ENCODE measurements at regions not wholly inside any gene's neighbourhood (a gene's known extent, or its start where the extent isn't known, plus 50 kb on each side); places are given as distances from the start of the nearest gene placed in this dataset.
"Not testable (repeated sequence)": the region's sequence is repeated elsewhere in the genome, so short reads cannot be mapped to it uniquely, and the experiment has no call there.

- no peak overlapping the region for H3K4me3 ChIP-seq (ENCODE audit: low read depth, low read length)
- TF ChIP-seq CTCF (IDR thresholded peaks at IDR 0.05; ENCODE audit: borderline replicate concordance, insufficient read depth, low read depth, low read length) = no peak
Measured at GRCh38 chr16:64345142-64345541, 776.7 kb downstream of the CDH11 start.

- H3K4me3 ChIP-seq (ENCODE audit: low read depth, low read length) = not testable (repeated sequence)
Measured at GRCh38 chr16:64343820-64344443, 777.9 kb downstream of the CDH11 start.

GRCh38 chr16:64343061-64343819 lies 778.6 kb downstream of the CDH11 start:
- no peak for TF ChIP-seq CTCF (IDR thresholded peaks at IDR 0.05; ENCODE audit: borderline replicate concordance, insufficient read depth, low read depth, low read length)
- no peak overlapping the region for H3K4me3 ChIP-seq (ENCODE audit: low read depth, low read length)

GRCh38 chr16:64341336-64341735 lies 780.5 kb downstream of the CDH11 start:
- not testable (repeated sequence) for H3K4me3 ChIP-seq (ENCODE audit: low read depth, low read length)

GRCh38 chr16:64339052-64339770 lies 782.7 kb downstream of the CDH11 start:
- no peak for TF ChIP-seq CTCF (IDR thresholded peaks at IDR 0.05; ENCODE audit: borderline replicate concordance, insufficient read depth, low read depth, low read length)
- H3K4me3 ChIP-seq (ENCODE audit: low read depth, low read length) = no peak overlapping the region

- no peak for TF ChIP-seq CTCF (IDR thresholded peaks at IDR 0.05; ENCODE audit: borderline replicate concordance, insufficient read depth, low read depth, low read length)
- no peak overlapping the region for H3K4me3 ChIP-seq (ENCODE audit: low read depth, low read length)
Measured at GRCh38 chr16:64321881-64322280, 800.0 kb downstream of the CDH11 start.

GRCh38 chr16:64321066-64321465 lies 800.8 kb downstream of the CDH11 start:
- no peak overlapping the region for H3K4me3 ChIP-seq (ENCODE audit: low read depth, low read length)
- TF ChIP-seq CTCF (IDR thresholded peaks at IDR 0.05; ENCODE audit: borderline replicate concordance, insufficient read depth, low read depth, low read length) = no peak

- TF ChIP-seq CTCF (IDR thresholded peaks at IDR 0.05; ENCODE audit: borderline replicate concordance, insufficient read depth, low read depth, low read length) = no peak
- H3K4me3 ChIP-seq (ENCODE audit: low read depth, low read length) = no peak overlapping the region
Measured at GRCh38 chr16:64317601-64318000, 804.3 kb downstream of the CDH11 start.

Data from GM12875 (cell line).